GM12878 (cell line): ENCODE measurements at regions not wholly inside any gene's neighbourhood (a gene's known extent, or its start where the extent isn't known, plus 50 kb on each side); places are given as distances from the start of the nearest gene placed in this dataset.

Experiments
- ATF3 ChIP-seq: IDR thresholded peaks from 2 replicates; pipeline ENCODE4 v1.6.1; 2011; ENCODE audit warnings: low read depth, mild to moderate bottlenecking, low read length, moderate library complexity, borderline replicate concordance; ENCODE audit errors: extremely low read depth
- BHLHE40 ChIP-seq, 2 experiments: fragments of 450-650 bp in 1 of 2; IDR thresholded peaks; 2 replicates each; pipeline ENCODE4 v1.6.1; 2011 to 2017; ENCODE audit warnings: low read depth in 2 of 2, borderline replicate concordance in 1 of 2, improper control_type of control experiment in 1 of 2, low read length in 1 of 2, mild to moderate bottlenecking in 1 of 2
- CBX5 ChIP-seq: sonication (generic); IDR thresholded peaks from 2 replicates; pipeline ENCODE4 v1.6.1; 2016; ENCODE audit warnings: low read depth, moderate library complexity, mild to moderate bottlenecking, inconsistent platforms
- CHD1 ChIP-seq: IDR thresholded peaks from 2 replicates; pipeline ENCODE4 v1.6.1; 2012; ENCODE audit warnings: low read depth, low read length, improper control_type of control experiment
- EP300 ChIP-seq, 2 experiments: fragments of 150-350 bp in 1 of 2; IDR thresholded peaks; 2 replicates each; pipeline ENCODE4 v1.6.1; 2011 to 2012; ENCODE audit warnings: low read depth in 2 of 2, low read length in 2 of 2, borderline replicate concordance in 1 of 2, improper control_type of control experiment in 1 of 2, inconsistent platforms in 1 of 2; ENCODE audit not compliant: control insufficient read depth in 1 of 2
- KLF5 ChIP-seq: fragments of 450-650 bp; IDR thresholded peaks from 2 replicates; pipeline ENCODE4 v1.6.1; 2014; ENCODE audit warnings: mild to moderate bottlenecking; ENCODE audit not compliant: partially characterized antibody
- LARP7 ChIP-seq: fragments of 450-650 bp; IDR thresholded peaks from 2 replicates; pipeline ENCODE4 v1.6.1; 2017; ENCODE audit warnings: mild to moderate bottlenecking
- MEF2A ChIP-seq: IDR thresholded peaks from 2 replicates; pipeline ENCODE4 v1.6.1; 2011; ENCODE audit warnings: low read depth, mild to moderate bottlenecking, low read length, moderate library complexity; ENCODE audit not compliant: insufficient read depth
- MEF2B ChIP-seq: fragments of 450-650 bp; IDR thresholded peaks from 2 replicates; pipeline ENCODE4 v1.6.1; 2018; ENCODE audit warnings: mild to moderate bottlenecking, moderate library complexity; ENCODE audit not compliant: partially characterized antibody, poor library complexity, severe bottlenecking
- NR2C1 ChIP-seq: fragments of 450-650 bp; IDR thresholded peaks from 2 replicates; pipeline ENCODE4 v1.6.1; 2017; ENCODE audit warnings: antibody characterized with exemption, mild to moderate bottlenecking, moderate library complexity
- NRF1 ChIP-seq: conservative IDR thresholded peaks from 2 replicates; pipeline ENCODE4 v1.6.1; 2011; ENCODE audit warnings: mild to moderate bottlenecking, low read depth, low read length, improper control_type of control experiment
- PKNOX1 ChIP-seq: fragments of 450-650 bp; IDR thresholded peaks from 2 replicates; pipeline ENCODE4 v1.6.1; 2016; ENCODE audit warnings: mild to moderate bottlenecking
- RAD21 ChIP-seq: IDR thresholded peaks from 2 replicates; pipeline ENCODE4 v1.6.1; 2011; ENCODE audit warnings: mild to moderate bottlenecking, low read depth, low read length, moderate library complexity; ENCODE audit not compliant: insufficient read depth
- RB1 ChIP-seq: fragments of 450-650 bp; formaldehyde crosslinking; IDR thresholded peaks from 2 replicates; pipeline ENCODE4 v1.6.1; 2017; ENCODE audit warnings: mild to moderate bottlenecking, borderline replicate concordance
- SMARCA5 ChIP-seq: fragments of 450-650 bp; IDR thresholded peaks from 2 replicates; pipeline ENCODE4 v1.6.1; 2017; ENCODE audit warnings: mild to moderate bottlenecking
- SMC3 ChIP-seq: IDR thresholded peaks from 2 replicates; pipeline ENCODE4 v1.6.1; 2011; ENCODE audit warnings: low read length, improper control_type of control experiment, borderline replicate concordance
- SP1 ChIP-seq: IDR thresholded peaks from one replicate; pipeline ENCODE4 v1.6.1; 2011; ENCODE audit warnings: low read depth, low read length
- STAT1 ChIP-seq: fragments of 450-650 bp; conservative IDR thresholded peaks from 2 replicates; pipeline ENCODE4 v1.6.1; 2014; ENCODE audit warnings: antibody characterized with exemption, mild to moderate bottlenecking
- TCF12 ChIP-seq: IDR thresholded peaks from 2 replicates; pipeline ENCODE4 v1.6.1; 2011; ENCODE audit warnings: low read depth, mild to moderate bottlenecking, low read length
- YBX1 ChIP-seq: fragments of 450-650 bp; IDR thresholded peaks from 2 replicates; pipeline ENCODE4 v1.6.1; 2016; ENCODE audit warnings: antibody characterized with exemption
- YY1 ChIP-seq: IDR thresholded peaks from 2 replicates; pipeline ENCODE4 v1.6.1; 2011; ENCODE audit warnings: low read depth, mild to moderate bottlenecking, low read length
- ZNF217 ChIP-seq: fragments of 450-650 bp; IDR thresholded peaks from 2 replicates; pipeline ENCODE4 v1.6.1; 2017; ENCODE audit warnings: antibody characterized with exemption, mild to moderate bottlenecking
- ZNF592 ChIP-seq: fragments of 450-650 bp; IDR thresholded peaks from 2 replicates; pipeline ENCODE4 v1.6.1; 2017; ENCODE audit warnings: mild to moderate bottlenecking, moderate library complexity

GRCh38 chr14:106831322-106831720 is 1304.9 kb downstream of the TMEM121 start (continued):
- TF ChIP-seq EP300 (IDR thresholded peaks at IDR 0.05; ENCODE audit: borderline replicate concordance in 1 of 2, control insufficient read depth in 1 of 2, low read depth in 2 of 2, low read length in 2 of 2) (no peak), KLF5 (no peak), SMC3 (peak; percentile 50; the same call in 1 of the 2 replicates), SMARCA5 (peak; percentile 98), RB1 (0 out of 2 replicates have a peak, but pooled peaks have one; percentile 41), ZNF592 (peak; percentile 89), BHLHE40 (IDR thresholded peaks at IDR 0.05; ENCODE audit: borderline replicate concordance in 1 of 2, low read depth in 2 of 2, low read length in 1 of 2) (peak in 1 of 2 experiments; percentile 12; a peak in 1 of 4 replicates), NRF1 (no peak), PKNOX1 (0 out of 2 replicates have a peak, but pooled peaks have one; percentile 30), NR2C1 (no peak), RAD21 (peak; percentile 43), STAT1 (no peak), YY1 (peak; percentile 67), TCF12 (0 out of 2 replicates have a peak, but pooled peaks have one; percentile 63), MEF2A (0 out of 2 replicates have a peak, but pooled peaks have one; percentile 8), SP1 (no peak), YBX1 (no peak), CHD1 (no peak), LARP7 (peak; percentile 31; the same call in 1 of the 2 replicates), CBX5 (peak; percentile 42; the same call in 1 of the 2 replicates), ATF3 (peak; percentile 82; the same call in 1 of the 2 replicates), ZNF217 (0 out of 2 replicates have a peak, but pooled peaks have one; percentile 27), MEF2B (no peak)
